IMR-90 (cell line): ENCODE measurements at regions not wholly inside any gene's neighbourhood (a gene's known extent, or its start where the extent isn't known, plus 50 kb on each side); places are given as distances from the start of the nearest gene placed in this dataset.
"Not testable (repeated sequence)": the region's sequence is repeated elsewhere in the genome, so short reads cannot be mapped to it uniquely, and the experiment has no call there.

ENCODE experiments used
- ATAC-seq: fragments of 200-7000 bp; cut with Tn5 transposase; 2 replicates; pipeline ENCODE4 v1.9.1; 2020; ENCODE audit warnings: low read depth, mild to moderate bottlenecking, moderate library complexity
- BruUV-seq: library from RNA; stranded (reverse); fragments of 400-500 nt; replicated peaks from 2 replicates; lab custom pipeline; 2021; lab: Mats Ljungman, UMichigan
- CTCF ChIA-PET: fragments of 300-600 bp; formaldehyde crosslinking; extraction: SDS; loops from one replicate; lab custom pipeline; 2021; ENCODE audit warnings: antibody characterized with exemption; lab: Yijun Ruan, JAX
- POLR2A ChIA-PET: fragments of 300-600 bp; sonication (Branson Sonifier 250); formaldehyde crosslinking; loops from one replicate; lab custom pipeline; 2022; ENCODE audit warnings: antibody characterized with exemption; ENCODE audit not compliant: unreplicated experiment; lab: Charles Lee
- DNase-seq: peaks from one replicate; pipeline ENCODE4 v3.0.0; 2013
- H2AFZ ChIP-seq: replicated peaks from 2 replicates; pipeline ENCODE3; 2013; ENCODE audit warnings: low read length, mild to moderate bottlenecking; ENCODE audit not compliant: poor library complexity
- H2AK5ac ChIP-seq: 2 replicates; pipeline ENCODE4 v1.6.1; 2013; ENCODE audit warnings: low read depth, low read length, inconsistent platforms
- H2AK9ac ChIP-seq: replicated peaks from 2 replicates; pipeline ENCODE3; 2013; ENCODE audit warnings: mild to moderate bottlenecking, low read depth, low read length, moderate library complexity; ENCODE audit not compliant: poor library complexity
- H2BK120ac ChIP-seq: 2 replicates; pipeline ENCODE4 v1.6.1; 2013; ENCODE audit warnings: low read depth, low read length, inconsistent platforms
- H2BK15ac ChIP-seq: 3 replicates; pipeline ENCODE4 v1.6.1; 2013; ENCODE audit warnings: low read depth, low read length, inconsistent platforms
- H2BK20ac ChIP-seq: 2 replicates; pipeline ENCODE4 v1.6.1; 2013; ENCODE audit warnings: low read depth, mild to moderate bottlenecking, inconsistent platforms, low read length, moderate library complexity
- H2BK5ac ChIP-seq: 2 replicates; pipeline ENCODE4 v1.6.1; 2013; ENCODE audit warnings: mild to moderate bottlenecking, low read depth, low read length, inconsistent platforms; ENCODE audit not compliant: poor library complexity, severe bottlenecking
- H3K14ac ChIP-seq: replicated peaks from 2 replicates; pipeline ENCODE4 v1.6.1; 2013; ENCODE audit warnings: low read depth, low read length, inconsistent platforms
- H3K18ac ChIP-seq: 2 replicates; pipeline ENCODE4 v1.6.1; 2013; ENCODE audit warnings: low read depth, low read length, control low read depth
- H3K23ac ChIP-seq: 2 replicates; pipeline ENCODE4 v1.6.1; 2013; ENCODE audit warnings: low read depth, low read length, inconsistent platforms
- H3K27ac ChIP-seq: 2 replicates; pipeline ENCODE4 v1.5.1; 2013; ENCODE audit warnings: mild to moderate bottlenecking, control low read depth, low read length; ENCODE audit not compliant: insufficient read depth
- H3K27me3 ChIP-seq: 2 replicates; pipeline ENCODE4 v1.6.1; 2013; ENCODE audit warnings: low read length; ENCODE audit not compliant: control insufficient read depth, insufficient read depth
- H3K36me3 ChIP-seq: 2 replicates; pipeline ENCODE4 v1.6.1; 2013; ENCODE audit warnings: low read length, mixed read lengths; ENCODE audit not compliant: control insufficient read depth, insufficient read depth
- H3K4ac ChIP-seq: 2 replicates; pipeline ENCODE4 v1.6.1; 2013; ENCODE audit warnings: low read depth, low read length, inconsistent platforms
- H3K4me1 ChIP-seq: 2 replicates; pipeline ENCODE4 v1.6.1; 2013; ENCODE audit warnings: low read length, mixed read lengths; ENCODE audit not compliant: control insufficient read depth, insufficient read depth
- H3K4me2 ChIP-seq: 2 replicates; pipeline ENCODE4 v1.6.1; 2013; ENCODE audit warnings: low read depth, mild to moderate bottlenecking, control low read depth, low read length, moderate library complexity
- H3K4me3 ChIP-seq: 2 replicates; pipeline ENCODE4 v1.5.1; 2013; ENCODE audit warnings: low read depth, mild to moderate bottlenecking, control low read depth, low read length, moderate library complexity; ENCODE audit not compliant: insufficient read depth
- H3K56ac ChIP-seq: 2 replicates; pipeline ENCODE4 v1.6.1; 2013; ENCODE audit warnings: low read length, inconsistent platforms; ENCODE audit not compliant: insufficient read depth; ENCODE audit errors: extremely low read depth
- H3K79me1 ChIP-seq, 2 experiments: 2 replicates each; pipeline ENCODE4 v1.6.1; 2013; ENCODE audit warnings: low read length in 2 of 2, inconsistent platforms in 1 of 2, low read depth in 1 of 2
- H3K9ac ChIP-seq: 2 replicates; pipeline ENCODE4 v1.6.1; 2013; ENCODE audit warnings: low read depth, low read length, control low read depth
- H3K9me1 ChIP-seq: 2 replicates; pipeline ENCODE4 v1.6.1; 2013; ENCODE audit warnings: low read length, inconsistent platforms; ENCODE audit not compliant: insufficient read depth
- H3K9me3 ChIP-seq: 2 replicates; pipeline ENCODE4 v1.6.1; 2013; ENCODE audit warnings: low read length; ENCODE audit not compliant: control insufficient read depth, insufficient read depth
- H4K20me1 ChIP-seq: 2 replicates; pipeline ENCODE4 v1.6.1; 2013; ENCODE audit warnings: low read length, inconsistent platforms; ENCODE audit not compliant: insufficient read depth
- H4K5ac ChIP-seq: 2 replicates; pipeline ENCODE4 v1.6.1; 2013; ENCODE audit warnings: mild to moderate bottlenecking, low read depth, low read length, control low read depth
- H4K8ac ChIP-seq, 2 experiments: 2 replicates each; pipeline ENCODE4 v1.6.1; 2013; ENCODE audit warnings: low read depth in 2 of 2, low read length in 2 of 2, control low read depth in 1 of 2, inconsistent platforms in 1 of 2
- H4K91ac ChIP-seq: 2 replicates; pipeline ENCODE4 v1.6.1; 2013; ENCODE audit warnings: low read depth, low read length, inconsistent platforms; ENCODE audit not compliant: insufficient read depth
- BHLHE40 ChIP-seq: fragments of 150-350 bp; IDR thresholded peaks from 2 replicates; pipeline ENCODE4 v1.6.1; 2016; ENCODE audit warnings: mild to moderate bottlenecking, low read depth, low read length
- FOS ChIP-seq: fragments of 150-350 bp; IDR thresholded peaks from 2 replicates; pipeline ENCODE4 v1.6.1; 2016; ENCODE audit warnings: low read depth, low read length
- RCOR1 ChIP-seq: IDR thresholded peaks from 2 replicates; pipeline ENCODE4 v1.6.1; 2012; ENCODE audit warnings: mild to moderate bottlenecking, low read length, improper control_type of control experiment; ENCODE audit not compliant: insufficient replicate concordance
- WGBS, 2 experiments: methylation state at CpG; one replicate each; pipeline versions ENCODE4 v1.1.5 to v1.1.7; 2013; ENCODE audit warnings: missing lambda C conversion rate in 2 of 2; ENCODE audit not compliant: insufficient read length in 1 of 2; ENCODE audit errors: extremely low coverage in 2 of 2; 5-methylcytosine and 5-hydroxymethylcytosine counted together
- dilution Hi-C: fragments of 300-500 bp; cut with HindIII; formaldehyde crosslinking; loops from one replicate; pipeline ENCODE4 v1.14.3; 2018; ENCODE audit warnings: low sequenced_read_pairs; ENCODE audit not compliant: unreplicated experiment
- in situ Hi-C: fragments of 300-500 bp; cut with MboI; formaldehyde crosslinking; loops from 3 replicates; pipeline ENCODE4 v1.14.3; 2019; ENCODE audit warnings: low sequenced_read_pairs, inconsistent platforms, mixed read lengths
- intact Hi-C: fragments of 100-400 bp; cut with micrococcal nuclease; formaldehyde crosslinking; loops from 2 replicates; pipeline ENCODE4 v1.10.0; 2022

DNA sequence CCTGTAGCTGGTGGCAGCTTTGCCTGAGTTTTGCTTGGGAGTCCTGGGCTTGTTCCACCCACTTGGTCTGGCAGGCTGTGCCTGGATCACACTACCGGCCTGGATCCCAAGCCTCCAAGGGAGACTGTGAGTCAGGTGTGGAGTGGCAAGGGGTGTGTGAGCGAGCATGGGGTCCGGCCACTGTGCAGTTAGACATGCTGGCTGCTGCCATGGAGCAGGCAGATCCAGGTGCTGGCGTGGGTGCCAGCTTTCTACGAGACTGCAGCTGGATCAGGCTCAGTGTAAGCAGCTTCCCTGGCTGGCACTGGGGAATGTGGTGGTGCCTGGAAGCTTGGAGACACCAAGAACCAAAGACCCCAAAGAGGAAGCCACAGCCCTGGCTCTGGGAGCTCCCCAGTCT lies 102.0 kb upstream of the BNIP2 start:
- dilution Hi-C loops (no loop called here), in situ Hi-C loops (no loop called here), intact Hi-C loops (no loop called here)
- H2BK20ac ChIP-seq: no peak overlapping the region
- no peak overlapping the region for H2AK5ac ChIP-seq
- H3K27me3 ChIP-seq: peaks cover 2% of the 10 kb centered on the region; the same call in 1 of the 2 replicates
- ChIA-PET POLR2A (no interaction called here), CTCF (no interaction called here)
- H4K8ac ChIP-seq: no peak overlapping the region
- H2AK9ac ChIP-seq: no peak overlapping the region
- no peaks in the 10 kb centered on the region for H3K4me1 ChIP-seq
- ATAC-seq (no peak), DNase-seq (no peak)
- no peaks in the 10 kb centered on the region for H3K9me3 ChIP-seq
- no peak overlapping the region for H3K14ac ChIP-seq
- WGBS, 2 experiments: 27% methylated on average over 3 of the region's 5 CpGs; no CpG with 5 or more reads in 1 of the 2 experiments
- no peak overlapping the region for H3K18ac ChIP-seq
- TF ChIP-seq RCOR1: no peak
- no peak for TF ChIP-seq BHLHE40
- no peak for TF ChIP-seq FOS
- no peak overlapping the region for H2BK5ac ChIP-seq
- H3K27ac ChIP-seq: no peak overlapping the region
- no TSS peak for BruUV-seq
- H3K9ac ChIP-seq: no peak overlapping the region
- H4K5ac ChIP-seq: no peak overlapping the region
- no peaks in the 10 kb centered on the region for H3K36me3 ChIP-seq
- no peaks in the 10 kb centered on the region for H3K79me1 ChIP-seq
- H3K4me3 ChIP-seq: no peak overlapping the region
- no peak overlapping the region for H4K91ac ChIP-seq
- H4K20me1 ChIP-seq: no peaks in the 10 kb centered on the region
- H3K56ac ChIP-seq: no peak overlapping the region
- no peak overlapping the region for H2AFZ ChIP-seq
- no peak overlapping the region for H3K4ac ChIP-seq
- H3K4me2 ChIP-seq: no peak overlapping the region
- H2BK120ac ChIP-seq: no peak overlapping the region
- no peak overlapping the region for H3K23ac ChIP-seq
- H2BK15ac ChIP-seq: no peak overlapping the region
- no peaks in the 10 kb centered on the region for H3K9me1 ChIP-seq

- H3K4ac ChIP-seq, intact Hi-C loops, POLR2A ChIA-PET, H3K9me1 ChIP-seq, H2AK5ac ChIP-seq, H3K14ac ChIP-seq, H4K8ac ChIP-seq, H4K5ac ChIP-seq, H2BK5ac ChIP-seq, H3K9me3 ChIP-seq, H2BK120ac ChIP-seq, in situ Hi-C loops, H4K20me1 ChIP-seq, BruUV-seq, H3K4me2 ChIP-seq, H2AK9ac ChIP-seq, H3K9ac ChIP-seq, DNase-seq, H3K4me3 ChIP-seq, H2BK20ac ChIP-seq, H3K27me3 ChIP-seq, dilution Hi-C loops, H2AFZ ChIP-seq, H3K56ac ChIP-seq, H3K23ac ChIP-seq, H3K36me3 ChIP-seq, H3K79me1 ChIP-seq, H4K91ac ChIP-seq, CTCF ChIA-PET, ATAC-seq, H3K27ac ChIP-seq, H3K18ac ChIP-seq, H3K4me1 ChIP-seq, H2BK15ac ChIP-seq: not testable (repeated sequence)
- WGBS, 2 experiments: no CpG with 5 or more reads among the region's 3 CpGs
These were observed 97.3 kb upstream of the BNIP2 start for GRCh38 chr15:59786466-59786865.
